Fibroblast of lung (primary cell): ENCODE measurements at regions not wholly inside any gene's neighbourhood (a gene's known extent, or its start where the extent isn't known, plus 50 kb on each side); places are given as distances from the start of the nearest gene placed in this dataset.

Experiments used
- DNase-seq, 2 donors: peaks; one replicate each; pipeline versions ENCODE4 v3.0.0 to v3.0.0-alpha.2; 2010; ENCODE audit warnings: low read depth in 2 of 2
- H2AFZ ChIP-seq: 2 replicates; pipeline ENCODE4 v1.5.1; 2012; ENCODE audit warnings: low read length, control low read depth, inconsistent platforms
- H3K27ac ChIP-seq: 2 replicates; pipeline ENCODE4 v1.5.1; 2011; ENCODE audit warnings: low read length, control low read depth; ENCODE audit not compliant: insufficient read depth
- H3K27me3 ChIP-seq: 2 replicates; pipeline ENCODE4 v1.5.1; 2011; ENCODE audit warnings: mild to moderate bottlenecking, low read length; ENCODE audit not compliant: control insufficient read depth, insufficient read depth
- H3K36me3 ChIP-seq: 2 replicates; pipeline ENCODE4 v1.5.1; 2011; ENCODE audit warnings: low read length; ENCODE audit not compliant: control insufficient read depth, insufficient read depth
- H3K4me1 ChIP-seq: 2 replicates; pipeline ENCODE4 v1.5.1; 2011; ENCODE audit warnings: low read length; ENCODE audit not compliant: control insufficient read depth, insufficient read depth; ENCODE audit errors: extremely low read depth
- H3K4me2 ChIP-seq: 2 replicates; pipeline ENCODE4 v1.5.1; 2011; ENCODE audit warnings: low read length, control low read depth; ENCODE audit not compliant: insufficient read depth; ENCODE audit errors: extremely low read depth
- H3K4me3 ChIP-seq, 4 experiments: fragments of 200-600 bp in 1 of 4; sonication (generic) in 1 of 4; replicated peaks in 1 of 4; 2 replicates each; pipeline ENCODE4 v1.5.1; 2011 to 2016; ENCODE audit warnings: low read length in 4 of 4, low read depth in 3 of 4, mild to moderate bottlenecking in 3 of 4, control low read depth in 2 of 4, inconsistent platforms in 1 of 4, mixed read lengths in 1 of 4; ENCODE audit not compliant: insufficient read depth in 1 of 4; ENCODE audit errors: control extremely low read depth in 1 of 4
- H3K79me2 ChIP-seq: 2 replicates; pipeline ENCODE4 v1.5.1; 2012; ENCODE audit warnings: mild to moderate bottlenecking, low read length, inconsistent platforms; ENCODE audit not compliant: control insufficient read depth, insufficient read depth
- H3K9ac ChIP-seq: 2 replicates; pipeline ENCODE4 v1.5.1; 2011; ENCODE audit warnings: mild to moderate bottlenecking, low read length, control low read depth; ENCODE audit not compliant: insufficient read depth
- H3K9me3 ChIP-seq: 2 replicates; pipeline ENCODE4 v1.5.1; 2012; ENCODE audit warnings: low read depth, low read length; ENCODE audit not compliant: control insufficient read depth, insufficient read depth
- H4K20me1 ChIP-seq: 2 replicates; pipeline ENCODE4 v1.5.1; 2011; ENCODE audit warnings: low read length; ENCODE audit not compliant: control insufficient read depth, insufficient read depth; ENCODE audit errors: extremely low read depth
- CTCF ChIP-seq, 2 donors: IDR thresholded peaks in 1 of 2; conservative IDR thresholded peaks in 1 of 2; 1 replicate in 1 of 2; 2 replicates in 1 of 2; pipeline ENCODE4 v1.5.1; 2011 to 2012; ENCODE audit warnings: low read length in 2 of 2, control low read depth in 1 of 2, inconsistent platforms in 1 of 2, low read depth in 1 of 2, mild to moderate bottlenecking in 1 of 2
- EZH2 ChIP-seq: IDR thresholded peaks from 2 replicates; pipeline ENCODE4 v1.5.1; 2012; ENCODE audit warnings: low read length, control low read depth, mild to moderate bottlenecking; ENCODE audit errors: missing control alignments

- Histone ChIP-seq H3K4me2 (no peak overlapping the region), H3K27ac (no peak overlapping the region), H3K79me2 (no peaks in the 10 kb centered on the region), H3K36me3 (no peaks in the 10 kb centered on the region), H4K20me1 (no peaks in the 10 kb centered on the region), H3K4me1 (no peaks in the 10 kb centered on the region), H3K27me3 (no peaks in the 10 kb centered on the region), H3K4me3 (no peak overlapping the region), H3K9ac (no peak overlapping the region), H2AFZ (no peak overlapping the region), H3K9me3 (no peaks in the 10 kb centered on the region)
- peak in 1 of 2 donors; percentile 7 for DNase-seq
- TF ChIP-seq EZH2 (no peak), CTCF (conservative IDR thresholded peaks at IDR 0.05 in 1 of 2, IDR thresholded peaks at IDR 0.05 in 1 of 2; ENCODE audit: low read depth in 1 of 2, low read length in 2 of 2) (peak in 1 of 2 donors; percentile 5)
Measured at GRCh38 chr21:31476263-31477022, 132.4 kb upstream of the TIAM1 start.

- Histone ChIP-seq H3K4me1 (no peaks in the 10 kb centered on the region), H3K4me2 (no peak overlapping the region), H3K9me3 (no peaks in the 10 kb centered on the region), H3K9ac (no peak overlapping the region), H2AFZ (no peak overlapping the region), H3K27me3 (no peaks in the 10 kb centered on the region), H3K27ac (no peak overlapping the region), H4K20me1 (no peaks in the 10 kb centered on the region), H3K36me3 (no peaks in the 10 kb centered on the region), H3K79me2 (no peaks in the 10 kb centered on the region), H3K4me3 (no peak overlapping the region)
- TF ChIP-seq EZH2, result no peak
- no peak for TF ChIP-seq CTCF (conservative IDR thresholded peaks at IDR 0.05 in 1 of 2, IDR thresholded peaks at IDR 0.05 in 1 of 2; ENCODE audit: low read depth in 1 of 2, low read length in 2 of 2)
- DNase-seq, result no peak
Measured at GRCh38 chr21:31475223-31475622, 131.2 kb upstream of the TIAM1 start.

GRCh38 chr21:31473685-31474345, 129.8 kb upstream of the TIAM1 start:
- no peaks in the 10 kb centered on the region for H3K4me1 ChIP-seq
- H2AFZ ChIP-seq, result no peak overlapping the region
- no peak overlapping the region for H3K4me2 ChIP-seq
- H4K20me1 ChIP-seq, result no peaks in the 10 kb centered on the region
- TF ChIP-seq EZH2, result no peak
- no peak for TF ChIP-seq CTCF (conservative IDR thresholded peaks at IDR 0.05 in 1 of 2, IDR thresholded peaks at IDR 0.05 in 1 of 2; ENCODE audit: low read depth in 1 of 2, low read length in 2 of 2)
- DNase-seq, result peak in 1 of 2 donors; percentile 13
- no peaks in the 10 kb centered on the region for H3K9me3 ChIP-seq
- H3K36me3 ChIP-seq, result no peaks in the 10 kb centered on the region
- H3K27me3 ChIP-seq, result no peaks in the 10 kb centered on the region
- no peak overlapping the region for H3K4me3 ChIP-seq
- H3K79me2 ChIP-seq, result no peaks in the 10 kb centered on the region
- no peak overlapping the region for H3K27ac ChIP-seq
- no peak overlapping the region for H3K9ac ChIP-seq
